Dermis blood vessel endothelial cell (primary cell): ENCODE measurements at regions not wholly inside any gene's neighbourhood (a gene's known extent, or its start where the extent isn't known, plus 50 kb on each side); places are given as distances from the start of the nearest gene placed in this dataset.
A peak's percentile ranks its signal among the peaks of the same experiment; 100 is the strongest.

ENCODE experiments used
- DNase-seq: peaks from one replicate; pipeline ENCODE4 v3.0.0; 2010

DNA sequence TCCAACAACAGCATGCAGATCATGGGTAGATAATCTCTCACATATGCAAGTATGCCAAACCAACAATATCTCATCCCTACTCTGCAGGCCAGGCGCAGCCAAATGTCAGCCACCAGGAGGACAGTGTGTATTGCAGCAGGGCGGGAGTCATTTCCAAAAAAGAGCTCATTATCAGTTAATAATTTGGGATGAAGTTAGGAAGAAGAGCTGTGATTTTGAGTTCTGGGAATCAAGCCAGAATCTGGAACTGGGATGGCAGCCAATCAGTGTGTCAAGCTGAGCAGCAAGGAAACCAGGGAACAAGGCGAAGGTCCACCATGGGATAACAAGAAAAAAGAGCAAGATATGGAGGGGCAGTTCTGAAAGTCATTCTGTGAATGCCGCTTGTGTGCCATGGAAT, 88.2 kb upstream of the CAMK2D start:
- DNase-seq = peak; percentile 21

DNA sequence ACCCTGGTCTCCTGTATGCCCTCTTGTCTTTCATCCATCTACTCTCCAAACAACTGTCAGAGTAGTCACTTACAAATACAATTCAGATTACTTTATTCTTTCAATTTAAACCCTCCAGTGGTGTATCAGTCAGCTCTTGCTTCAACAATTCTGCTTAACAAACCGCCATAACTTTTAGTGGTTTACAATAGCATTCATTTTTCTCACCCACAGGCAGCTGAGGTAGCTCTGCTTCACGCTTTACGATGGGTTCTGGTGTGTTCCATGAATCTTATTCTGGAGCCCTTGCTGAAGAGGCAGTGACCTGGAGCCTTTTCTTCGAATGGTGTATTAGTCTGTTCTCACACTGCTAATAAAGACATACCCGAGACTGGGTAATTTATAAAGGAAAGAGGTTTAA, 86.2 kb upstream of the CAMK2D start:
- DNase-seq = no peak

DNA sequence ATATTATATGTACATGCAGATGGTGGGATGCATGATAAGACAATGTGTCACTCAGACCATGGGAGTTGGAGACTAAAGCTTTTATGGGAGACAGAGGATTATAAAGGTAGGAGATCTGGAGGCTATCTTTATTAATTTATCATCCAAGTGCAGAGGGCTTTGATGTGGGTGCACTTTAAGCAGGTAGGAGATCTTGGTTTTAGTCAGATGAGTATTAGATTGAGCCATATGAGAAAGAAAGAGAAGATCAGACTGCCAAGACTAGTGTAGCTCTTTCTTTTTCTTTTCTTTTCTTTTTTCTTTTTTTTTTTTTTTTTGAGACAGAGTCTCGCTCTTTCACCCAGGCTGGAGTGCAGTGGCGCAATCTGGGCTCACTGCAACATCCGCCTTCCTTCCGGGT, 84.9 kb upstream of the CAMK2D start:
- no peak for DNase-seq

DNA sequence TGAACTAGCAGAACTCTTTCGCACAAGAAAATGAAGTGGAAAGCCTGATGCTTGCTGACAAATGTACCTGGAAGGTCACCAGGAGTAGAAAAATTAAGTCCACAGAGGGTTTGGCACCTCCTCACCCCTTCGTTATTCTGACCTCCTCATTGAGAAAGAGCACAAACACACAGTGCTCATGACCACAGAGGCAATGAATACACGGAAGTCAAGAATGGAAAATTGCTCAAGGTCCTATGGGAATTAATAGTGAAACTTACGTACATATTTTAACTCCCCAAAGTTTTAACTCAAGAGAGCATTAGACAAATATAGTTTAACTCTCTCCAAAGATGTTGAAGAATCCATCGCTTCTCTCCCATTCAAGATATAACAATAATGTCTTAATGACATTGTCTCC, 83.6 kb upstream of the CAMK2D start:
- peak; percentile 48 for DNase-seq

DNA sequence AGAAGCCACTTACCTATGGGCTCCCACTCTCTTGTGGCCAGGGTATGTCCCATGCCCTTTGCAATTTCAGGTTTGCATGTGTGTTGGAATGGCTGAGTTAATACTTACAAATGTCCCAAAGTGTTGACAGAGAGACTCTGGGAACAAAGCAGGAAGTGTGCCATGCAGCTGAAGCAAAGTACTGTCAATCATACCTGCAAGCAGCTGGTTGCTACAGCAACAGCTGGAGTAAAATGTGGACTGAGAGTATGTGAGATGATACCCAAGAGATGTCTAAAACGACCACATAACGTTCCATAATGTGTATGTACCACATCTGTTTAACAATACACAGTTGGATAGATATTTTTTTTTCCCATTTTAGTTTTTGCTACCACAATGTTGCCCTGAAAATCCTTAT, 82.8 kb upstream of the CAMK2D start:
- DNase-seq = no peak

DNA sequence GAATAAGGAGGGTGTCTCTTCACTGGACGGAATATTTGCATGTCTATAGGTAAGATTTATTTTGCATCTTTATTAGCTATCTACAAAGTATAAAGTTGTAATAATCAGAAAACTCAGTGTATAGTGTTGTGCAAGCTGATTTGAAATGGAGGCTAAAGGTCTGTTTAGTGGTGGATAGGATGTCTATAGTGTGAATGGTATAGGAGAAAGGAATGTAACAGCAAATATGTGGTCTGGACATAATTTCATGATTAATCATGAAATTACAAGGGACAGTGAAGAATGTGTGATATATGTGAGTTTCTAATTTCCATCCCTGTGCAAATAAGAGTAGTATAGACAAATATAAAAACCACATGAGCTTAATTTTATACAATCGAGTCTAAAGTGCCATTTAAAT, 79.3 kb upstream of the CAMK2D start:
- DNase-seq = no peak

DNA sequence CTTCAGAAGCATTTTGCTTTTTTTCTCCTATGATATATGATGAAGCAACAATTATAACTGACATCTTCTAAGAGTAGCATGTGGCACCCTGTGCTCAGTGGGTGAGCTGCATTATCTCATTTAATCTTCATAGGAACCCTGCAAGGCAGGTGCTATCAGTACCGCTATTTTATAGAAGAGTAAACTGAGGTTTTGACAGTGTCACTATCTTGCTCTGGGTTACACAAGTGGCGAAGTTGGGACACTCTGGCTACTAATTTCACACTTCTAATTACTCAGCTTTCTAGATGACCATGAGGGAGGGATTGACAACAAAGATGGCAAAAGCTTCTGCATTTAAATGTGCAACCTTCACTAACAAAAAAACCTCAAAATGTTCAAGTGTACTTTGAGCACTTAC, 76.9 kb upstream of the CAMK2D start:
- no peak for DNase-seq

DNA sequence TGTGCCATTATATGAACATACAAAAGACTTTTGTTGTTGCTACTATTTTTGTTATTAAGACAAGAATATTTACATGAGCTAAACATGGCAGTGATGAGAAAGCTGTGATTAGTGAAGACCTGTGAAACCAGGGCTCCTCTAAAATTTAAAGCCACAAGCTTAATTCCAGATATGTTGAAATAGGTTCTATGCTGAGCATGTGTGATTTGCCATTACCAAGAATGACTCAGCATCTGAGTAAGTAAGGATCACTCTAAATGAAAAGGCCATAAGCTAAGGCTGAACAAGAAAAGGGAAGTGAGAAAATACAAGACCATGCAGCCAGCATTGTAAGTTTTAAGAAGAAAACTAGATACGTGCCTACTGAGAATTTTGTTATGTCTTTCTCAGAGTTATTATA, 75.9 kb upstream of the CAMK2D start:
- DNase-seq = peak; percentile 61

DNA sequence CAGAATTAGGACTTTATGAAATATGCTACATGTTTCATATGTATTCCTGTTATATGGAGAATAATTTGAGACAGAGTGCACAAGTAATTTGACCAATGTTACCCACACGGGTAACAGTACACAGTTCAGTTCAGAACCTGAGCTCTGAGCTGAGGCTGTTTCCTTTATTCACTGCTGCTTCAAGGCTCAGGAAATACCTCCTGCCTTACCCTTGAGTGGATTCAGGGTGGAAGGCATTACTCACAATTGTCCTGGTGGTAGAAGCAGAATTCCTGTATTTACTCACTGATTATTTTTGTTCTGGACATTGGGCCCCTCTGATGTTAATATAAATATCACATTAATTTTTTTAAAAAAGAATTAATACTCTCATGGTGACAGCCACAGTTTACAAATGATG, 73.5 kb upstream of the CAMK2D start:
- DNase-seq = peak; percentile 84

DNA sequence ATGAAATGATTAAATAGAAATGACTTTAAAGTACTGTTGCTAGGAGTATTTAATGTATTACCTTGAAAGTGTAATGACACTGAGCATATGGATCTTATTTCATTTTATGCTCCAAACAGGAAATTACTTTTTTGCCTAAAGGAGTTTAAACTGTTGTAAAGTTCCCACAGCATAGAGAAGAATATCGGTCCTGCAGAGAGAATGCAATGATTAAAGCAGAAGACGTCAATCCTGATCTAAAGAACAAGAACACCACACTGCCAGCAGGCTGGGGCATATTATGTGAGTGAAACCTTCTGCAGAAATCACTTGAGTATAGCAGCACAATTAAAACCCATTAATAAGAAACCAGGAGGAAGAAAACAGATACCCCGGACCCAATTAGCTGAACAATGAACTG, 72.8 kb upstream of the CAMK2D start:
- no peak for DNase-seq

DNA sequence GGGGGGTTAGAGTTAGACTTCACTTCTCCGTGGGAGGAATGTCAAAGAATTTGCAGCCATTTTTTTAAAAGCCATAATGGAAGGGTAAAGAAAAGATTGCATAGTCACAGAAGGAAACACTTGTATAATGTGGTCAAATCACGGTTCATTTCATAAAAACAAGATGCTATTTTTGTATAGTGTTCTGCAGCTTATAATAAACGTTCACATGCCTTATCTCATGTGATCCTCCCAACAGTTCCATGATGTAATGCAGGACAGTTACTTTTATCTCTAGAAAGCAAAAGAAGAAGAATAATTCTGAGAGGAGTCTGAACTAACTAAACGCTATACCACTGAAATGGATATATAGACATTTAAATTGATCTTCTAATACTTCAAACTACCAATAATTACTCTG, 71.3 kb upstream of the CAMK2D start:
- no peak for DNase-seq

DNA sequence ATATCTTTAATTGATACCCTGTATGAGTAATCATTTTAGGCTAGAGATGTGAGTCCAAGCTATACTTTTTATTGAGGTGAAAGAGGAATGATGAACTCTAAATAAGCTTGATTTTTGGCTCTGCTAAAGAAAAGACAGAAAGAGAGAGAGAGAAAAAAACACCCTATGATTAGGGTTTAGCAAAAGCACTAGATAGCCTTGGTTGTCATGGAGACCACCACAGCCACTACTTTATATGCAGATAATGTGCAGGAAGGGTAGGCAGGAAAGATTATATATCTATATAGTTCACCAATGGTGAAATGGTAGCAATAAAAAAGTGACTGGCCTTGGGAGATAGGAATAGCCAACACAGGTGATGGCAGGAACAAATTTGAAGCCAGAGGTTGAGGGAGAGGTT, 69.9 kb upstream of the CAMK2D start:
- no peak for DNase-seq

DNA sequence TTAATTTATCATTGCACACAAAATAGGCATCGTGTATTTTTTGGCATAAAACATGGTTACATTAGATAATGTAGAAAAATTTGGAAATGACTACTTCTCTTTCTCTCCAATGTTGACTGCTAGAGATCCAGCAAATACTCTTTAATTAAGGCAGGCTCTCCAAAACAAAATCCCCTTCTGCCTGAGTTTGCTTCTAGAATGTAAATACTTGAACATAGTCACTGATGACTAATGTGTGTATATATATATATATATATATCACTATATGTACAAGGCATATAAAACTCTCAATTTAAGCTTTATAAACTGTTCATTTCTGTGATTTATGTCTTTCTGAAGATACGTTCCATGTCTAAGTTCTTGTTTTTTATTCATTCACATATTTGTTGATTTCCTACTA, 67.2 kb upstream of the CAMK2D start:
- no peak for DNase-seq

DNA sequence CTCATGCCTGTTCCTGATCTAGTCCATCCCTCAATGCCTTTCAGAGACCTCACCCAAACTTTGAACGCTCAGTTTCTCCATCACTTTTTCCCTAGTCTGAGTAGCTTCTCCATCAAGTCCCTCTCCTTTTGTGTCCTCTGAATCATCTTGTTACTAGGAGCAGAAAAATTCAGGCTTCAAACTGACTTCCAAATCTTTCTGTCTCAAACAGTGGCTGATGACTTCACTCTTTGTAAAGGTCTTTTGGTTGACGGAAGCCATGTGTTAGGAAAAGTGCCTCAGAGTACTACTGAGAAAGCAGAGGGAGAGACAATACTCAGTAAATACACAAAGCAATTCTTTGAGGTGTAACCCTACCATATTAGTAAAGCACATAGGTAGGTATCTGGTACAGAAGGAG, 65.7 kb upstream of the CAMK2D start:
- DNase-seq = no peak

DNA sequence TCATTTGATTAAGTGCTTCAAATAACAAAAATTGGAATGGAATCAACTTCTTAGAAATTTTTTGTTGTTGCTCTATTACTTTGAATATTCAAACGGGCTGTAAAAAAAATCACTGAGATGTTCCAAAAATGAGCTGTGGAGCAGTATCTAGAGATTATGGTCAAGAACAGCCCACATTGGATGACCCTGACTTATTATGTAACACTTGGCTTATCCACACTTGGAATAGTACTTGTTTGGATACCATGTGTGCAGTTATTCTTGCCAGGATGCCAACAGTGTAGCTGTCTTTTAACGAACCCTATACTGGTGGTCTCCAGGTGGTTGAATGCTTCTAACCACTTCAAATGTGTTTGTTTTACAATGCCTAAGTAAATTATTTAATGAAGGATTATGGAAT, 64.9 kb upstream of the CAMK2D start:
- DNase-seq = no peak

DNA sequence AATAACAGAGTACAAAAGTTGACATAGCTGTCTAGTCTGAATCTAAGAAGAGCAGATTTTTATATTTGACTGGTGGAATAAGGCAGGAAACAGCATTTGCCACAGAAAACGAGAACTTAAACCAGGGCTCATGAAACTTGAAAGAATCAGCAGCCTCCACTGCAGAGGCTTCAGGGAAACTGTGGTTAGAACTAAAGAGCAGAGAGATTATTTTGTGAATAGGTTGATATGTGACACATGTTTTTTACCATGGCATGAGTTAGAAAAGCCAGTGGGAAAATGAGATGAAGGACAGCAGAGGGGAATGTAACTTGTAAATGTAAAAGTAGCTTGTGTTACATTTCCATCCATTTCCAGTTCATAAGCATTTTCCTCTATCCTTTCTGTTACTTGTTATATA, 63.7 kb upstream of the CAMK2D start:
- no peak for DNase-seq

DNA sequence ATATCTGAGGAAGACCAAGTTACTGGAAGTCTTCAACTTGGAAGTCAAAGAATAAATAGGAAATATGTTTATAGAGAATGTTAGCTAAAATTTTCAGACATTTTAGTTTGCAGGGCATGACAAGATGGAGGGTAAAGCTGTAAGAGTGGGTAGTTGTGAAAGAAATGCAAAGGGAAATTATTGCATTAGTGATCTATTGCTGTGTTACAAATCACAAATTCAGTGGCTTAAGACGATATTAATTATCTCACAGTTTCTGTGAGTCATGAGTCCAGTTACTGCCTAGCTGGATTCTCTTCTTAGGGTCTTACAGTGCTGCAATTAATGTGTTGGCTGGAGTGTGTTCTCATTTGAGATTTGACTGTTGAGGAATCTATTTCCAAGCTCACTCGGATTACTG, 62.9 kb upstream of the CAMK2D start:
- no peak for DNase-seq

DNA sequence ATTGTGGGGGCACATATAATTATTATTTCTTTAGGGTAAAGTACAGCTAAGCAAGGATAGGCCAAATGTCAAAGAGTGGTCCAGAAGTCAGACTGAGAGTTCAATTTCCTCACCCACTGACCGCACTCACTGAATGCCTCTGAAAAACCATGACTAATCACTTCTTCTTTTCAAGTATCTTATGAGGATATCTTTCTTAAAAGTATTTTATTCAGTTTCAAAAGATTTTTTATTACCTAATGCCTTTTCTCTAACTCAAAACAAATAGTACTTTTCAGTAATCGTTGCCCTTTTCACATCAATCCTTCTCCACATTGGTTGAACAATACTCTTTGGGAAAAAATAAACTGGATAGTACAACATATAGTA, 61.7 kb upstream of the CAMK2D start:
- no peak for DNase-seq

DNA sequence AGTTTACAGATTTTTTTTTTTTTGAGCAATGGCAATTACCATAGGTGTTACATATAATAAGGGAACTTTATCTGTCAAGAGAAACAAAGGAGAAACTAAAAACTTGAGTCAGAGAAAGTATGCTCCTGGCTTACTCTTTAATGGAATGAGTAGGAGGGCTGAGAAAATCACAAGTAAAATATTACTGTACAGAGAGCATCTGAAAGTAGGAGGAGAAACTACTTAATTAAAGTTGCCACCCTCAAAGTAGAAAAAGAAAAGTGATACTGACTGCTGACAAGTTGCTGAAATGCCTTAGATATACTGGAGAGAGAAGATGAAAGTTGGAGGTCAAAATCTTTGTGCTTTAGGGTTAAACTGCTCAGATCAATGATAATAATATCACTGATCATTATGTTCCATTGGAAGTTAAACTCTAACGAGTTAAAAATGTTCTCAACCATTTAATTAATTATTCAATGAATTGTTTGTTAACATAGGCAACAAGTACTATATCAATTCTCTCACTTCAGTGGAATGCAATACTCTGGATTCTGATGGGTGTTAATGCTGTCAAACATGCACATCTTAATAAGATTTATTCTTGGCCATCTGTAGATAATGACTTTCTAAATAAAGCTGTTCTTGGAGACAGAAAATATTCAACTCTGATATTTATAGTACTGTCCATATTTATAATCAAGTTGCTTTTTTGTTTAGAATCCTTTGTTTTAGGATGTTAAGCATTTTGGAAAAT, 61.2 kb upstream of the CAMK2D start:
- DNase-seq = no peak

DNA sequence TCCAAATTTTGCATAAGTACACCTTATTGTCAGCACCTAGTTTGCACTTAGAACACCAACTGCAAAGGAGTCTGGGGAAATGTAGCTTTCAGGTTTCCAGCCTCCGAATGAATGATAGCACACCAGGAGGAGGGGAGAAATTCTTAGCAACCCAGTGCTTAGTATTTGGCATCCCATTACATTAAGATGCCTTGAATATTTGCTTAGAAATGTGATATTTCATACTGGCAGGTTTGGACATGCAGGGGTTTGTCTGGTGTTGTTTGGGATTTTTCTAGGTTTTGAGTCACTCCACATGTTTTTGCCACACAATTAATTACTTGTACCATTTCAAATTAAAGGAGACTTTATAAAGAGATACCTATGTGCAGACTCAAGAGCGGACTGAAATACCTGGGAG, 60.3 kb upstream of the CAMK2D start:
- no peak for DNase-seq

DNA sequence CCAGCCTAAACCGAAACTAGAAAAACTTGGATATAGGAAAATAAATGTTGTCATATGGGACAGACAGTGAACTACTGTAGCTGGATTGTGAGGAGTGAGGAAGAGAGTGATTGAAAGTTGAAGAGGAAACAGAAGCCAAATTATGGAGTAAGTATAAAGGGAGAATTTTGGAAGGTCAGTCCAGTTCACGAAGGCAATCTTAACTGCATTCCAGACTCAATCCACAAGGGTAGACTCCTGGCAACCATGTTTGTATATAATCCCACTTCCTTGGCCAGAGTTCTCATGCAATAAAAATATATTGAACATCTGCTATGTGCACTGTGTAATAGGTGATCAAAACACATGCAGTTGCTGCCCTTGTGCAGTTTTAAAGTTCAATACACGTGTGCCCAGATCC, 58.6 kb upstream of the CAMK2D start:
- no peak for DNase-seq

DNA sequence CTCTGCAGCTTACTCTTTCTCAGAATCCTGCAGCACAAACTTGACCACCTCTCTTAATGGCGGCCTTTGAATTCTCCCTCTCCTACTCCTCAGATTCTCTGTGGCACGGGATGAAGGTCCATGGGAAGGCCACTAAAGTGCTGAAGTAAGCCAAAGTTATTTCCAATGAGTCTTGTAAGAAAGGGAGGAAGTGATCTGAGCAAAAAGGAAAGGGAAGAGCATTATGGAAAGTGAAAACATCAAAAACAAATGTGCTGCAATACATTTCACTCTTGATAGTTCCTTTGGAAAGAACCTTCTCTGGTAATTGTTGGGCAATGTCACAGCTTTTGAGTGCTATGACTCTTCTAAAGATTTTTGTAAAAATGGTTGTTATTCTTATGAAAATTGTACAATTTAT, 54.3 kb upstream of the CAMK2D start:
- peak; percentile 60 for DNase-seq

DNA sequence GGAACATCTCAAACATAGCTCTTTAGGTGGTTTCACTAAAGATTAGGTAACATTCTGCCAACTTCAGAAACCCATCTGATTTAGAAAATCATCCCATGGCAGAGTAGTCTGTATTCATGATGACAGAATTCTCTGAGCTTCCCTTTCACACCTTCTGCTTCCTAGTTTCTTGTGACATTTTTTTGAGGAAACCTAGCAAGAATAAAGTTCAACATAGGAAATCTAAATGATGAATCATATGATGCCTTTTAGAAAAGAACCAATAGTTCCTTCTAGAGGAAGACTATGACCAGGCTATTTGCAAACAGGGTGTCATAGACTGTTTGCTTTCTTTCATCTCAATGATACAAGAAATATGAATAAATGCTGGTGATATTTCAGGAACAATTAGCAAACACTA, 49.8 kb upstream of the CAMK2D start:
- DNase-seq = no peak
